PFSK-1 (cell line): ENCODE measurements at regions not wholly inside any gene's neighbourhood (a gene's known extent, or its start where the extent isn't known, plus 50 kb on each side); places are given as distances from the start of the nearest gene placed in this dataset.

Experiments used
- FOXP2 ChIP-seq: optimal IDR thresholded peaks from 2 replicates; pipeline ENCODE3; 2011; ENCODE audit warnings: borderline replicate concordance, control low read depth, inconsistent platforms; ENCODE audit not compliant: insufficient read depth; ENCODE audit errors: extremely low read length, extremely low read depth
- POLR2AphosphoS5 ChIP-seq: IDR thresholded peaks from 2 replicates; pipeline ENCODE4 v1.6.1; 2012; ENCODE audit warnings: low read depth, mild to moderate bottlenecking, control low read depth, low read length, moderate library complexity
- SIN3A ChIP-seq: IDR thresholded peaks from 2 replicates; pipeline ENCODE4 v1.6.1; 2012; ENCODE audit warnings: mild to moderate bottlenecking, low read length, moderate library complexity, borderline replicate concordance; ENCODE audit not compliant: insufficient read depth
- TAF1 ChIP-seq: IDR thresholded peaks from 2 replicates; pipeline ENCODE4 v1.6.1; 2012; ENCODE audit warnings: low read length, control low read depth, borderline replicate concordance; ENCODE audit not compliant: insufficient read depth
- TF ChIP-seq, protein P1 (sequence below), 2 experiments: IDR thresholded peaks; 2 replicates each; pipeline versions ENCODE4 v1.6.1 to v1.8.0; 2011 to 2012; ENCODE audit warnings: low read depth in 2 of 2, low read length in 2 of 2, control low read depth in 1 of 2, inconsistent platforms in 1 of 2, mild to moderate bottlenecking in 1 of 2, moderate library complexity in 1 of 2; ENCODE audit not compliant: insufficient read depth in 1 of 2

- TF ChIP-seq TAF1 (no peak), POLR2AphosphoS5 (no peak), FOXP2 (no peak), SIN3A (no peak)
- TF ChIP-seq, protein P1, sequence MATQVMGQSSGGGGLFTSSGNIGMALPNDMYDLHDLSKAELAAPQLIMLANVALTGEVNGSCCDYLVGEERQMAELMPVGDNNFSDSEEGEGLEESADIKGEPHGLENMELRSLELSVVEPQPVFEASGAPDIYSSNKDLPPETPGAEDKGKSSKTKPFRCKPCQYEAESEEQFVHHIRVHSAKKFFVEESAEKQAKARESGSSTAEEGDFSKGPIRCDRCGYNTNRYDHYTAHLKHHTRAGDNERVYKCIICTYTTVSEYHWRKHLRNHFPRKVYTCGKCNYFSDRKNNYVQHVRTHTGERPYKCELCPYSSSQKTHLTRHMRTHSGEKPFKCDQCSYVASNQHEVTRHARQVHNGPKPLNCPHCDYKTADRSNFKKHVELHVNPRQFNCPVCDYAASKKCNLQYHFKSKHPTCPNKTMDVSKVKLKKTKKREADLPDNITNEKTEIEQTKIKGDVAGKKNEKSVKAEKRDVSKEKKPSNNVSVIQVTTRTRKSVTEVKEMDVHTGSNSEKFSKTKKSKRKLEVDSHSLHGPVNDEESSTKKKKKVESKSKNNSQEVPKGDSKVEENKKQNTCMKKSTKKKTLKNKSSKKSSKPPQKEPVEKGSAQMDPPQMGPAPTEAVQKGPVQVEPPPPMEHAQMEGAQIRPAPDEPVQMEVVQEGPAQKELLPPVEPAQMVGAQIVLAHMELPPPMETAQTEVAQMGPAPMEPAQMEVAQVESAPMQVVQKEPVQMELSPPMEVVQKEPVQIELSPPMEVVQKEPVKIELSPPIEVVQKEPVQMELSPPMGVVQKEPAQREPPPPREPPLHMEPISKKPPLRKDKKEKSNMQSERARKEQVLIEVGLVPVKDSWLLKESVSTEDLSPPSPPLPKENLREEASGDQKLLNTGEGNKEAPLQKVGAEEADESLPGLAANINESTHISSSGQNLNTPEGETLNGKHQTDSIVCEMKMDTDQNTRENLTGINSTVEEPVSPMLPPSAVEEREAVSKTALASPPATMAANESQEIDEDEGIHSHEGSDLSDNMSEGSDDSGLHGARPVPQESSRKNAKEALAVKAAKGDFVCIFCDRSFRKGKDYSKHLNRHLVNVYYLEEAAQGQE (IDR thresholded peaks at IDR 0.05; ENCODE audit: insufficient read depth in 1 of 2, low read depth in 2 of 2, low read length in 2 of 2) = no peak
Observed at GRCh38 chr16:66028510-66029216, 337.8 kb upstream of the CDH5 start.

GRCh38 chr16:66026787-66027330 is 339.6 kb upstream of the CDH5 start:
- no peak for TF ChIP-seq FOXP2
- TF ChIP-seq SIN3A = no peak

- TF ChIP-seq, protein P1 (IDR thresholded peaks at IDR 0.05; ENCODE audit: insufficient read depth in 1 of 2, low read depth in 2 of 2, low read length in 2 of 2) = no peak
- TF ChIP-seq POLR2AphosphoS5 (no peak), SIN3A (no peak), TAF1 (no peak), FOXP2 (no peak)
Observed at GRCh38 chr16:66026211-66026610, 340.3 kb upstream of the CDH5 start.

DNA sequence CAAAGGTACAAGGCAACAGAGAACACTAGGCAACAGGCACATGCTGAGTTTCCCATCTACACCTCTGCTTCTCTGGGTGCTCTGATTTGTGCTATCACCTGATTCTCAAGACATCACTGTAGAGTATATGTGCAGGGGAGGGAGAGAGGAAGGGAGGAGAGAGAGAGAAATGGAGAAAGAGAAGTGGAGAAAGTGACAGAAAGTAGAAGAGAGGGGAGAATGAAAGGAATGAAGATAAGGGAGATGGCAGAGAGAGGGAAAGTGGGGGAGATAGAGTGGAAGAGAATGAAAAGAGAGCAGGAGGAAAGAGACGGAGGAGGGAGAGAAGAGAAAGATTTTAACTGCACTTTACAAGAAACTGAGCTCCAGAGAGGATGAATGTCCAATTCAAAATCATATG is 340.7 kb upstream of the CDH5 start:
- TF ChIP-seq, protein P1 (IDR thresholded peaks at IDR 0.05; ENCODE audit: insufficient read depth in 1 of 2, low read depth in 2 of 2, low read length in 2 of 2) = no peak
- no peak for TF ChIP-seq POLR2AphosphoS5
- no peak for TF ChIP-seq SIN3A

GRCh38 chr16:66023481-66023880 is 343.0 kb upstream of the CDH5 start:
- TF ChIP-seq POLR2AphosphoS5 (no peak), FOXP2 (no peak), TAF1 (no peak), SIN3A (no peak)
- TF ChIP-seq, protein P1 (IDR thresholded peaks at IDR 0.05; ENCODE audit: insufficient read depth in 1 of 2, low read depth in 2 of 2, low read length in 2 of 2) = no peak
